Osteoblast (primary cell): ENCODE measurements at regions not wholly inside any gene's neighbourhood (a gene's known extent, or its start where the extent isn't known, plus 50 kb on each side); places are given as distances from the start of the nearest gene placed in this dataset.
A peak's percentile ranks its signal among the peaks of the same experiment; 100 is the strongest.

Source experiments
- DNase-seq: peaks from one replicate; pipeline ENCODE4 v3.0.0; 2011; ENCODE audit warnings: low spot score, mixed read lengths; ENCODE audit not compliant: insufficient read length; ENCODE audit errors: missing footprints
- H2AFZ ChIP-seq: 2 replicates; pipeline ENCODE4 v1.6.0; 2011; ENCODE audit warnings: mild to moderate bottlenecking, low read length
- H3K27ac ChIP-seq: 2 replicates; pipeline ENCODE4 v1.5.1; 2011; ENCODE audit warnings: mild to moderate bottlenecking, low read depth, low read length, moderate library complexity
- H3K27me3 ChIP-seq: 2 replicates; pipeline ENCODE4 v1.6.0; 2012; ENCODE audit warnings: mild to moderate bottlenecking, control low read depth, inconsistent platforms, low read length, moderate library complexity; ENCODE audit not compliant: insufficient read depth
- H3K36me3 ChIP-seq: 2 replicates; pipeline ENCODE4 v1.5.1; 2011; ENCODE audit warnings: mild to moderate bottlenecking, low read length, control low read depth, moderate library complexity; ENCODE audit not compliant: insufficient read depth
- H3K4me1 ChIP-seq: 2 replicates; pipeline ENCODE4 v1.5.1; 2011; ENCODE audit warnings: mild to moderate bottlenecking, low read length, control low read depth, moderate library complexity; ENCODE audit not compliant: insufficient read depth
- H3K4me2 ChIP-seq: 2 replicates; pipeline ENCODE4 v1.6.0; 2011; ENCODE audit warnings: mild to moderate bottlenecking, low read length; ENCODE audit not compliant: insufficient read depth
- H3K4me3 ChIP-seq: fragments of 200-600 bp; sonication (generic); 3 replicates; pipeline ENCODE4 v1.5.1; 2012; ENCODE audit warnings: mild to moderate bottlenecking, low read length, inconsistent platforms; ENCODE audit not compliant: insufficient read depth
- H3K79me2 ChIP-seq: 2 replicates; pipeline ENCODE4 v1.6.0; 2012; ENCODE audit warnings: mild to moderate bottlenecking, low read length, control low read depth, inconsistent platforms; ENCODE audit not compliant: insufficient read depth
- H3K9me3 ChIP-seq: 2 replicates; pipeline ENCODE4 v1.5.1; 2011; ENCODE audit warnings: low read depth, low read length, control low read depth
- H4K20me1 ChIP-seq: 2 replicates; pipeline ENCODE4 v1.6.0; 2012; ENCODE audit warnings: mild to moderate bottlenecking, low read length, control low read depth; ENCODE audit not compliant: insufficient read depth
- TF ChIP-seq, protein P1 (sequence below): IDR thresholded peaks from 2 replicates; pipeline ENCODE4 v1.5.1; 2011; ENCODE audit warnings: mild to moderate bottlenecking, low read depth, low read length, moderate library complexity; ENCODE audit errors: extremely low read depth

DNA sequence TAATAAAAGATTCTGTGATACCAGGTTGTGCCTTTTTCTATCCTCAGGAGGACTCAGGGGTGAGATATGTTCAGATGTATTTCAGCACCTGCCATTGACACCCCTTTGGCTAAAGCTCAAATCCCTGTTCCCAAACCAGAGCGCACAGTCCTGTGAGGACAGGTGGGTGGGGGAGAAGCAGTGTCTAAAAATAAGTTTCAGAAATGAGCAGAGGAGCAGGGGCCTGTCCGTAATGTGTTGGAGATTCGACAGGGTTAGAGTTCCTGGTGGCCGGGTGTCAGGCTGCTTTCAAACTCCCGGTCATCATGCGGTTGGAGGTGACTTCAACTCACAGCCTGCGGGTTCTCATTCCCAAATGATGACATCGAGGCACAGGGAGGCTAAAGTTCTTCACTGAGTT is 211.5 kb downstream of the KLF6 start:
- Histone ChIP-seq H2AFZ (no peak overlapping the region), H4K20me1 (no peaks in the 10 kb centered on the region), H3K36me3 (no peaks in the 10 kb centered on the region), H3K27ac (no peak overlapping the region), H3K27me3 (no peaks in the 10 kb centered on the region), H3K4me3 (no peak overlapping the region), H3K4me1 (no peaks in the 10 kb centered on the region), H3K79me2 (no peaks in the 10 kb centered on the region), H3K9me3 (no peaks in the 10 kb centered on the region), H3K4me2 (no peak overlapping the region)
- DNase-seq = no peak
- TF ChIP-seq, protein P1, sequence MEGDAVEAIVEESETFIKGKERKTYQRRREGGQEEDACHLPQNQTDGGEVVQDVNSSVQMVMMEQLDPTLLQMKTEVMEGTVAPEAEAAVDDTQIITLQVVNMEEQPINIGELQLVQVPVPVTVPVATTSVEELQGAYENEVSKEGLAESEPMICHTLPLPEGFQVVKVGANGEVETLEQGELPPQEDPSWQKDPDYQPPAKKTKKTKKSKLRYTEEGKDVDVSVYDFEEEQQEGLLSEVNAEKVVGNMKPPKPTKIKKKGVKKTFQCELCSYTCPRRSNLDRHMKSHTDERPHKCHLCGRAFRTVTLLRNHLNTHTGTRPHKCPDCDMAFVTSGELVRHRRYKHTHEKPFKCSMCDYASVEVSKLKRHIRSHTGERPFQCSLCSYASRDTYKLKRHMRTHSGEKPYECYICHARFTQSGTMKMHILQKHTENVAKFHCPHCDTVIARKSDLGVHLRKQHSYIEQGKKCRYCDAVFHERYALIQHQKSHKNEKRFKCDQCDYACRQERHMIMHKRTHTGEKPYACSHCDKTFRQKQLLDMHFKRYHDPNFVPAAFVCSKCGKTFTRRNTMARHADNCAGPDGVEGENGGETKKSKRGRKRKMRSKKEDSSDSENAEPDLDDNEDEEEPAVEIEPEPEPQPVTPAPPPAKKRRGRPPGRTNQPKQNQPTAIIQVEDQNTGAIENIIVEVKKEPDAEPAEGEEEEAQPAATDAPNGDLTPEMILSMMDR = no peak

DNA sequence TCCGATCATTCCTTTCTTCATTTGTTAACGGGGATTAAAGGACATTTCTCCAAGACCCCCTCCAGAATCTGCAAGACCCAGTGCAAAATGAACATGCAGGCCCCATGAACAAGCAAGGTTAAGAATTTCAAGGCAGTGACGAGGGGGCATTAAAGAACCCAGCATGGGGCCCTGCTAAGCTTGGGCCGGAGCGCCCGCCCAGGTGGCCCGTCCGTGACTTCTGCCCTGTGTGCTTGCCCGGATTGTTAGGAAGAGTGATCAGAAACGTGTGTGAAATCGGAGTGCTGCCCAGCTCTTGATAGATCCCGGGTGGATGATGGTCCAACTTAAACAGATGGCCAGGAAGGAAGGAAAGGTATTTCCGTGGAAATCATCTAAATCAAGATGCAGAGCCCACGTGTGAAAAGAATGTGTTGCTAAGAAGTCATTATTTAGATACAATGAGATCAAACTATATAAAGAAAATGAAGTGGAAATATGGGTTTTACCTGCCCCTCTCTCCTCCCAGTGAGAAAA is 213.6 kb downstream of the KLF6 start:
- Histone ChIP-seq H3K4me2 (no peak overlapping the region), H2AFZ (no peak overlapping the region), H3K79me2 (no peaks in the 10 kb centered on the region), H3K4me3 (no peak overlapping the region), H4K20me1 (no peaks in the 10 kb centered on the region), H3K27me3 (no peaks in the 10 kb centered on the region), H3K4me1 (no peaks in the 10 kb centered on the region), H3K27ac (no peak overlapping the region), H3K36me3 (no peaks in the 10 kb centered on the region), H3K9me3 (no peaks in the 10 kb centered on the region)
- TF ChIP-seq, protein P1 = no peak
- no peak for DNase-seq

DNA sequence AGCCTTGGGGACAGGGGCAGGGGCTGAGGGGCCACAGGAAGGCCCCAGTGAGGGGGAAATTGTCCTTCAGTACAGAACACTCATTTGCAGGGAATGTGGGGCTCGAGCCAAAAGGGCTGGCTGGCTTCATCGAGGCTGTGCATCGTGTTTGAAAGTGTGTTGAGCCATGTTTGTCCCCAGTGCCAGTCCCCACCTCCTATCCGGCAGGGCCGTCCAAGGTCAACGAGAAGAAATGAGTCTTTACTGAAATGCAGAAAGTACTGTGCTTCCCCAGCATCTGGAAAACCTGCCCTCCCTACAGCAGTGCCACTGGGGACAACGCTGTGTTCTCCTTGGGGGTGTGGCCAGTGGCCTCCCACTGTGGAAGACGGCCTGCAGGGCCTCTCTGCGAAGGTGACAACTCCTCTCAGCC is 214.1 kb downstream of the KLF6 start:
- no peaks in the 10 kb centered on the region for H3K27me3 ChIP-seq
- no peaks in the 10 kb centered on the region for H3K9me3 ChIP-seq
- H2AFZ ChIP-seq = no peak overlapping the region
- H4K20me1 ChIP-seq = no peaks in the 10 kb centered on the region
- H3K79me2 ChIP-seq = no peaks in the 10 kb centered on the region
- no peaks in the 10 kb centered on the region for H3K36me3 ChIP-seq
- H3K4me3 ChIP-seq = no peak overlapping the region
- peak; percentile 81 for DNase-seq
- H3K4me1 ChIP-seq = no peaks in the 10 kb centered on the region
- no peak overlapping the region for H3K4me2 ChIP-seq
- no peak overlapping the region for H3K27ac ChIP-seq
- TF ChIP-seq, protein P1 = no peak

GRCh38 chr10:3570131-3570729 is 214.8 kb downstream of the KLF6 start:
- Histone ChIP-seq H3K4me1 (no peaks in the 10 kb centered on the region), H3K27ac (no peak overlapping the region), H4K20me1 (no peaks in the 10 kb centered on the region), H3K27me3 (no peaks in the 10 kb centered on the region), H3K4me2 (no peak overlapping the region), H3K9me3 (no peaks in the 10 kb centered on the region), H3K4me3 (no peak overlapping the region), H2AFZ (no peak overlapping the region), H3K79me2 (no peaks in the 10 kb centered on the region), H3K36me3 (no peaks in the 10 kb centered on the region)
- TF ChIP-seq, protein P1 = no peak
- DNase-seq = no peak
